ENCODE measurements at regions not wholly inside any gene's neighbourhood (a gene's known extent, or its start where the extent isn't known, plus 50 kb on each side); places are given as distances from the start of the nearest gene placed in this dataset.

DNA sequence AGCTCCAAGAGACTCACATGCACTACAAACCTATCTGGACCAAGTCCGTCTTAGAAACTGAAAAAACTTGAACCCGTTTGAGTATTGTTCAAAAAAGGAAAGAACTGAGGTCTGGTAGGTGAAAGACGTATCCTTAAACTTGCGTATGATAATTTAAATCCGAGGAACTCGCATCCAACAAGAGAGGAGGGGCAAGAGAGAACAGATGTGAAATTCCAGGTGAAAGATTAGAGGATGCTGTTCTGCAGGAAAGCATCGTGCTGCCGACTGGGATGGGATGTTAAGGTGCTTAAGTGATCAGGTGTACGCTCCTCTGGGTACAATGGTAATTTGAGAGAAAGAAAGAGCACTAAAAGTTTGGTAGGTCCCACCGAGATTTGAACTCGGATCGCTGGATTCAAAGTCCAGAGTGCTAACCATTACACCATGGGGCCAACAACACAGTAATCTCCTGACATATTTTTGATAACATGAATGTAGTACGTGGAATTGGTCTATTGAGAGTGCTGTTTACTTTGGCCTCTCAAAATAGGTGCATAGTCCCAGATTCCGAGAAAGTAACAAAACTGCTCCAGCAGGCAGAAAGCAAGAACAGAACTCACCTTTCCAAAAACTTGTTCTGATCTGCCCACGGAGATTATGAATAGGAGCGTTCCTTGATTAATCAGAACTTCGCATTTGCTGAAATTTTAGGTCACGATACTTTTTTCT, 53.5 kb upstream of the BTN3A2 start:
- Histone ChIP-seq H3K4me3 (ENCODE audit: low read length) (peak overlapping the region; percentile 88), H3K36me3 (ENCODE audit: insufficient read depth, low read length) (no peaks in the 10 kb centered on the region), H3K9me3 (ENCODE audit: insufficient read depth, low read depth, low read length) (no peaks in the 10 kb centered on the region), H3K27me3 (ENCODE audit: insufficient read depth, low read length) (no peaks in the 10 kb centered on the region), H3K27ac (ENCODE audit: low read depth, low read length) (no peak overlapping the region), H3K9ac (ENCODE audit: low read depth, low read length) (no peak overlapping the region; the same call in 1 of the 2 replicates), H3K4me1 (ENCODE audit: insufficient read depth, low read length) (no peaks in the 10 kb centered on the region)
- 2% methylated on average over 18 of the region's 18 CpGs for WGBS

DNA sequence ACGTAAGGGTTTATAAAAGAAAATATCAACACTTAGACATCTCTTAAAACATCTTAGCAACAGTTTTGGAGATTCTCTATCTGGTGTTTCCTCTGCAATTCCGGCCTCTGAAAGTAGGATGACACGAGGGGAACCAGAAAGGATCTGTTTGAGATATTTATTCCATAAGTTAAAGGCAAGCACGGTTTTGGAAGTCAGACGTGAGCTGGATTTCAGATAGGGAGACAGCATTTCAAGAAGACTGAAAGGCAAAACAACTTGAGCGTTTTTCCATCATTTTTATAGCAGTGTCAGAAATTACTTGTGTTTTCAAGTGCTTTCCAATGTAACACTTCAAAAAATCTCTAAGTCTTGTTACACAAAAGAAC, 52.9 kb upstream of the BTN3A2 start:
- H3K9ac ChIP-seq (ENCODE audit: low read depth, low read length) = no peak overlapping the region
- WGBS = 6% methylated on average over 6 of the region's 6 CpGs
- H3K27ac ChIP-seq (ENCODE audit: low read depth, low read length) = no peak overlapping the region

DNA sequence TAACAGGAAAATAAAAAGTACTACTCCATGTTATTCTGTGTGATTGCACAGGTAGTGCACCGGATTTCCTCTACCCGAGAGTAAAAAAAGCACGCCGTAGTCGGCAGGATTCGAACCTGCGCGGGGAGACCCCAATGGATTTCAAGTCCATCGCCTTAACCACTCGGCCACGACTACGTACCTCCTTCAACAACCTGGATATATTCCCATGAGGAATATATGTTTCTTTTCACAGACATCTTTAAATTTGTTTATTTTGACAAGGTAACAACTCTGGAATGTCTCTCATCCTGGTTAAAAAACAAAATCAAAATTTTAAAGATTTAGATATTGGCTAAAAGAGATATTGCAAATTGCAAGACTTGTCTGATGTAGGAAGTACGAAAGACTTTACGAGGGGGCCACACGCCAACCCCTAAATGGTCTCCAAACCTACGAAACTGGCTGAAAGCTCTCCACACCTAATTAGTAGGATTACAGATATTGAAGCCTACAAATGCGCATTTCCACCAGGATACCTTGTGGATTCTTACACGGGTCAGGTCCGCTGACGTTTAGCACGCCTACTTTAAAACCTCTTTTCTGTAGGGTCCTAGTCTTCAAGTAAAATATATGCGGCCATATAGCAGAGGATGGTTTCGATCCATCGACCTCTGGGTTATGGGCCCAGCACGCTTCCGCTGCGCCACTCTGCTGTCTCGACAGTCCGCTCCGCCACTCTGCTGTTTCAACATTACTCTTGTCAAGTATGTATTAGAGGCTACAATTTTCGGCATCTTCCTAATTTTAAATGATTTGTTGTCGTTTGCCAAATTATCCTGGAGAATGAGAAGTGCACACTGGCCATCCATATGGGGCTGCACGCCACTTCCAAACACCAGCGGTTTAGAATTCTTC, 52.2 kb upstream of the BTN3A2 start:
- 1% methylated on average over 34 of the region's 34 CpGs for WGBS
- Histone ChIP-seq H3K4me3 (ENCODE audit: low read length) (peak overlapping the region; percentile 88), H3K4me1 (ENCODE audit: insufficient read depth, low read length) (no peaks in the 10 kb centered on the region), H3K36me3 (ENCODE audit: insufficient read depth, low read length) (no peaks in the 10 kb centered on the region), H3K27ac (ENCODE audit: low read depth, low read length) (peak overlapping the region; percentile 2; the same call in 1 of the 2 replicates), H3K27me3 (ENCODE audit: insufficient read depth, low read length) (no peaks in the 10 kb centered on the region), H3K9me3 (ENCODE audit: insufficient read depth, low read depth, low read length) (no peaks in the 10 kb centered on the region), H3K9ac (ENCODE audit: low read depth, low read length) (peak overlapping the region; percentile 23; the same call in 1 of the 2 replicates)

More for the DNA sequence above, 52.9 kb upstream of the BTN3A2 start:
- no peaks in the 10 kb centered on the region for H3K36me3 ChIP-seq (ENCODE audit: insufficient read depth, low read length)
- H3K4me1 ChIP-seq (ENCODE audit: insufficient read depth, low read length) = no peaks in the 10 kb centered on the region
- H3K9me3 ChIP-seq (ENCODE audit: insufficient read depth, low read depth, low read length) = no peaks in the 10 kb centered on the region
- no peaks in the 10 kb centered on the region for H3K27me3 ChIP-seq (ENCODE audit: insufficient read depth, low read length)
- H3K4me3 ChIP-seq (ENCODE audit: low read length) = peak overlapping the region; percentile 88

Data from HUES64 (cell line).